Ovary (tissue), 7 donors: ENCODE measurements at regions not wholly inside any gene's neighbourhood (a gene's known extent, or its start where the extent isn't known, plus 50 kb on each side); places are given as distances from the start of the nearest gene placed in this dataset.

Experiments
- DNase-seq, 5 donors: peaks; one replicate each; pipeline ENCODE4 v3.0.0-alpha.2; 2019 to 2020
- H3K27ac ChIP-seq, 2 donors: fragments of 200-600 bp; one replicate each; pipeline versions ENCODE4 v1.5.1 to v1.8.0; 2019 to 2022
- H3K27me3 ChIP-seq: fragments of 200-600 bp; one replicate; pipeline ENCODE4 v1.8.0; 2022
- H3K36me3 ChIP-seq: fragments of 200-600 bp; sonication (generic); one replicate; pipeline ENCODE4 v1.5.1; 2019
- H3K4me1 ChIP-seq: one replicate; pipeline ENCODE4 v1.8.1; 2013; ENCODE audit warnings: mild to moderate bottlenecking, moderate library complexity; ENCODE audit not compliant: insufficient read depth
- H3K4me3 ChIP-seq: fragments of 200-600 bp; sonication (generic); one replicate; pipeline ENCODE4 v1.5.1; 2017
- H3K9me3 ChIP-seq, 2 donors: fragments of 200-600 bp in 1 of 2; sonication (generic) in 1 of 2; one replicate each; pipeline versions ENCODE4 v1.5.1 to v1.8.1; 2013 to 2019; ENCODE audit warnings: mild to moderate bottlenecking in 1 of 2, moderate library complexity in 1 of 2
- CTCF ChIP-seq, 3 donors: fragments of 450-650 bp in 2 of 3; fragments of 200-600 bp in 1 of 3; IDR thresholded peaks; one replicate each; pipeline versions ENCODE4 v1.5.1 to v1.8.0; 2016 to 2022; ENCODE audit warnings: antibody characterized with exemption in 3 of 3, mild to moderate bottlenecking in 1 of 3
- EP300 ChIP-seq: sonication (generic); formaldehyde crosslinking; IDR thresholded peaks from one replicate; pipeline ENCODE4 v1.6.1; 2017; ENCODE audit warnings: antibody characterized with exemption
- POLR2A ChIP-seq: fragments of 450-650 bp; IDR thresholded peaks from one replicate; pipeline ENCODE4 v1.6.1; 2017; ENCODE audit warnings: antibody characterized with exemption, mild to moderate bottlenecking, moderate library complexity
- WGBS, 3 donors: extraction: QIAGEN DNeasy Blood & Tissue Kit in 1 of 3; methylation state at CpG; one replicate each; pipeline versions ENCODE4 v1.1.5 to v1.1.7; 2013 to 2017; 5-methylcytosine and 5-hydroxymethylcytosine counted together
- intact Hi-C, 4 donors: fragments of 100-400 bp; cut with DNase I; formaldehyde crosslinking; loops; one replicate each; pipeline versions ENCODE4 v1.11.0 to v1.15.1; 2022 to 2023
- donor health status: DM: no; HTN: no; CAD: no; lungs with moderate emphysema.
- donor health status: DM: no; HTN: no; CAD: no.
- donor health status: Bipolar disorder and iron deficiency.
- donor health status: DM: no; HTN: no; CAD: no.
- donor health status: DM: yes; HTN: yes; CAD: no.

- no peaks in the 10 kb centered on the region for H3K9me3 ChIP-seq
- intact Hi-C loops, result loop anchor here in 1 of 4 donors (5.0 kb wide), 1 partner anchor 1015 kb away; no protein-coding TSS in a partner anchor
- no peak for TF ChIP-seq CTCF (IDR thresholded peaks at IDR 0.05)
- TF ChIP-seq POLR2A, result no peak
- TF ChIP-seq EP300, result no peak
- no peak overlapping the region for H3K27ac ChIP-seq
- peaks cover 7% of the 10 kb centered on the region for H3K4me1 ChIP-seq
- no peaks in the 10 kb centered on the region for H3K36me3 ChIP-seq
- 90 to 97% (median 97%) methylated on average over 2 of the region's 2 CpGs for WGBS, 3 donors
- H3K27me3 ChIP-seq, result no peaks in the 10 kb centered on the region
- no peak overlapping the region for H3K4me3 ChIP-seq
- DNase-seq, result no peak
Measured at GRCh38 chr9:89937051-89937450, 332.2 kb downstream of the GADD45G start.

GRCh38 chr9:89939181-89939580 is 334.4 kb downstream of the GADD45G start:
- TF ChIP-seq EP300, result no peak
- TF ChIP-seq CTCF (IDR thresholded peaks at IDR 0.05), result no peak
- no peak for TF ChIP-seq POLR2A
- WGBS, 3 donors, result 29 to 48% (median 46%) methylated on average over 6 of the region's 6 CpGs
- H3K27ac ChIP-seq, result no peak overlapping the region
- H3K4me1 ChIP-seq, result peaks cover 11% of the 10 kb centered on the region
- DNase-seq, result no peak
- intact Hi-C loops, result loop anchor here in 1 of 4 donors (5.0 kb wide), 1 partner anchor 1017 kb away; no protein-coding TSS in a partner anchor
- H3K27me3 ChIP-seq, result no peaks in the 10 kb centered on the region
- H3K36me3 ChIP-seq, result no peaks in the 10 kb centered on the region
- no peak overlapping the region for H3K4me3 ChIP-seq
- no peaks in the 10 kb centered on the region for H3K9me3 ChIP-seq

DNA sequence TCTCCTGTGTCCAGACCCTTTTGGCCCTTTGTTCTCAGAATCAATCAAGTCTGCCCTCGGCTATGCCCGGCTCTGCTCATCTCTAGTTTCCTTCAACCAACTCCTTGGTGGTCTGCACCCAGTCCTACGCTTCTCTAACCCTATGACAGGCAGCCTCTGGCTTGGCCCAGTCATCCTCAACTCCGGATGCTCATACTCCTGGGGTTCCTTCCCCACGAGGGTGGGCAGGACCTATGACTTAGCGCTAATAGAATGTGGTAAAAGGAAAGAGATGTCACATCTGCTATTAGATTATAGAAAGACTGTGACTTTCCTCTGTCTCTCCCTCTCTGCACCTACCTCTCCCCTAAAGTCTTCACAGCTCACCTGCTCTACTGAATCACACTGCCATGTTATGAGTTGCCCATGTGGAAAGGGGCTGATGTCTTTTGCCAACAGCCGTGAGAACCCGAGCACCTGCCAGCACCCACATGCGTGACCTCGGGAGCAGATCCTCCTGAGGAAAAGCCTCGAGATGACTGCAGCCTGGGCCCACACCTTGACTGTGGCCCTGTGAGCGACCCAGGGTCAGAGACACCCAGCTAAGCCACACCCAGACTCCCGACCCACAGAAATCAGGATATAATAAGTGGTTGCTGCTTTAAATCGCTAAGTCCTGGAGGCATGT is 334.9 kb downstream of the GADD45G start:
- no peaks in the 10 kb centered on the region for H3K9me3 ChIP-seq
- H3K4me3 ChIP-seq, result no peak overlapping the region
- WGBS, 3 donors, result 88 to 94% (median 94%) methylated on average over 14 of the region's 14 CpGs
- TF ChIP-seq POLR2A (no peak), CTCF (IDR thresholded peaks at IDR 0.05) (no peak), EP300 (no peak)
- no peaks in the 10 kb centered on the region for H3K36me3 ChIP-seq
- intact Hi-C loops, result loop anchor here in 1 of 4 donors (5.0 kb wide), 1 partner anchor 1017 kb away; no protein-coding TSS in a partner anchor
- no peaks in the 10 kb centered on the region for H3K27me3 ChIP-seq
- DNase-seq, result no peak
- H3K4me1 ChIP-seq, result peaks cover 11% of the 10 kb centered on the region
- no peak overlapping the region for H3K27ac ChIP-seq

DNA sequence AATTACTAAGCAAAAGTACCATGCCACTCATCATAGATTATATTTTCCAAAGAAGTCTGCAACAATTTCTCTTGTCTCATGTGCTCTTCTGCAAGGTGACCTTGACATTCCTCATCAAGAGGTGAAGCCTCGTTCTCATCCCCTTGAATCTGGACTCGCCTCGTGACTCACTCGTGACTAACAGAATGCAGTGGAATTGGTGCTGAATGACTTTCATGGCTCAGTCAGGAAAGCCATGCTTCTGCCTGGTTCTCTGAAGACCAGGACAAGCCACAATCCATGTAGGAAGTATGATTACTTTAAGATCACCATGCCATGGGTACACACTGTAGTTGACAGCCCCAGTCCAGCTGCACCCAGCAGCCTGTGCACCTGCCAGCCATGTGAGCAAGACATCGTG is 335.8 kb downstream of the GADD45G start:
- H3K4me1 ChIP-seq, result peaks cover 11% of the 10 kb centered on the region
- intact Hi-C loops, result no loop called here

More for the DNA sequence above, 335.8 kb downstream of the GADD45G start:
- no peaks in the 10 kb centered on the region for H3K36me3 ChIP-seq
- DNase-seq, result no peak
- TF ChIP-seq POLR2A (no peak), EP300 (no peak), CTCF (IDR thresholded peaks at IDR 0.05) (no peak)
- WGBS, 3 donors, result 41 to 61% (median 41%) methylated on average over 5 of the region's 5 CpGs
- H3K27me3 ChIP-seq, result no peaks in the 10 kb centered on the region
- H3K4me3 ChIP-seq, result no peak overlapping the region
- H3K9me3 ChIP-seq, result no peaks in the 10 kb centered on the region
- H3K27ac ChIP-seq, result no peak overlapping the region
